ENCODE measurements at regions not wholly inside any gene's neighbourhood (a gene's known extent, or its start where the extent isn't known, plus 50 kb on each side); places are given as distances from the start of the nearest gene placed in this dataset.

- ChIA-PET RAD21 (ENCODE audit: unreplicated experiment) (no interaction called here), SMC1A (ENCODE audit: uncharacterized antibody, unreplicated experiment) (no interaction called here), POLR2A (no interaction called here), CTCF (no interaction called here)
- Histone ChIP-seq H3K4me2 (ENCODE audit: control insufficient read depth, insufficient read depth) (no peak overlapping the region), H2AFZ (ENCODE audit: control insufficient read depth, low read depth, low read length) (no peak overlapping the region), H3K4me3 (no peak overlapping the region), H3K9ac (ENCODE audit: control insufficient read depth, insufficient read depth, low read length) (no peak overlapping the region), H4K20me1 (ENCODE audit: control insufficient read depth, insufficient read depth) (no peaks in the 10 kb centered on the region), H3K4me1 (ENCODE audit: control insufficient read depth, insufficient read depth, low read length) (no peaks in the 10 kb centered on the region), H3K79me2 (ENCODE audit: control insufficient read depth, insufficient read depth, low read length) (no peaks in the 10 kb centered on the region), H3K27me3 (replicated peaks in 1 of 2; ENCODE audit: control insufficient read depth in 2 of 2, insufficient read depth in 2 of 2, low read length in 1 of 2) (no peaks in the 10 kb centered on the region), H3K36me3 (ENCODE audit: control insufficient read depth in 2 of 2, insufficient read depth in 2 of 2, low read length in 1 of 2) (no peaks in the 10 kb centered on the region), H3K9me3 (replicated peaks; ENCODE audit: control insufficient read depth, insufficient read depth, low read length) (no peaks in the 10 kb centered on the region), H3K27ac (ENCODE audit: control insufficient read depth, insufficient read depth) (no peak overlapping the region)
- DNase-seq (ENCODE audit: low read depth, low spot score) (no peak), FAIRE-seq (no peak), ATAC-seq (no peak)
- TF ChIP-seq CBFB (IDR thresholded peaks at IDR 0.05; ENCODE audit: low read depth), result no peak
- TF ChIP-seq TCF3 (IDR thresholded peaks at IDR 0.05; ENCODE audit: borderline replicate concordance, insufficient read depth, low read depth, low read length), result no peak
- TF ChIP-seq ZZZ3 (IDR thresholded peaks at IDR 0.05; ENCODE audit: control insufficient read depth, insufficient read length, low read depth), result no peak
- no peak for TF ChIP-seq ZBTB33 (IDR thresholded peaks at IDR 0.05)
- TF ChIP-seq FOXK2 (IDR thresholded peaks at IDR 0.05), result no peak
- no peak for TF ChIP-seq SUPT20H (IDR thresholded peaks at IDR 0.05; ENCODE audit: borderline replicate concordance, control insufficient read depth, low read depth, low read length)
- no peak for TF ChIP-seq IRF4 (IDR thresholded peaks at IDR 0.05; ENCODE audit: low read depth, low read length)
- TF ChIP-seq IRF3 (IDR thresholded peaks at IDR 0.05), result no peak
- TF ChIP-seq, protein P1, sequence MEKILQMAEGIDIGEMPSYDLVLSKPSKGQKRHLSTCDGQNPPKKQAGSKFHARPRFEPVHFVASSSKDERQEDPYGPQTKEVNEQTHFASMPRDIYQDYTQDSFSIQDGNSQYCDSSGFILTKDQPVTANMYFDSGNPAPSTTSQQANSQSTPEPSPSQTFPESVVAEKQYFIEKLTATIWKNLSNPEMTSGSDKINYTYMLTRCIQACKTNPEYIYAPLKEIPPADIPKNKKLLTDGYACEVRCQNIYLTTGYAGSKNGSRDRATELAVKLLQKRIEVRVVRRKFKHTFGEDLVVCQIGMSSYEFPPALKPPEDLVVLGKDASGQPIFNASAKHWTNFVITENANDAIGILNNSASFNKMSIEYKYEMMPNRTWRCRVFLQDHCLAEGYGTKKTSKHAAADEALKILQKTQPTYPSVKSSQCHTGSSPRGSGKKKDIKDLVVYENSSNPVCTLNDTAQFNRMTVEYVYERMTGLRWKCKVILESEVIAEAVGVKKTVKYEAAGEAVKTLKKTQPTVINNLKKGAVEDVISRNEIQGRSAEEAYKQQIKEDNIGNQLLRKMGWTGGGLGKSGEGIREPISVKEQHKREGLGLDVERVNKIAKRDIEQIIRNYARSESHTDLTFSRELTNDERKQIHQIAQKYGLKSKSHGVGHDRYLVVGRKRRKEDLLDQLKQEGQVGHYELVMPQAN (conservative IDR thresholded peaks at IDR 0.05), result no peak
- no peak for TF ChIP-seq NFIC (IDR thresholded peaks at IDR 0.05; ENCODE audit: low read depth, low read length)
- TF ChIP-seq, protein P2, sequence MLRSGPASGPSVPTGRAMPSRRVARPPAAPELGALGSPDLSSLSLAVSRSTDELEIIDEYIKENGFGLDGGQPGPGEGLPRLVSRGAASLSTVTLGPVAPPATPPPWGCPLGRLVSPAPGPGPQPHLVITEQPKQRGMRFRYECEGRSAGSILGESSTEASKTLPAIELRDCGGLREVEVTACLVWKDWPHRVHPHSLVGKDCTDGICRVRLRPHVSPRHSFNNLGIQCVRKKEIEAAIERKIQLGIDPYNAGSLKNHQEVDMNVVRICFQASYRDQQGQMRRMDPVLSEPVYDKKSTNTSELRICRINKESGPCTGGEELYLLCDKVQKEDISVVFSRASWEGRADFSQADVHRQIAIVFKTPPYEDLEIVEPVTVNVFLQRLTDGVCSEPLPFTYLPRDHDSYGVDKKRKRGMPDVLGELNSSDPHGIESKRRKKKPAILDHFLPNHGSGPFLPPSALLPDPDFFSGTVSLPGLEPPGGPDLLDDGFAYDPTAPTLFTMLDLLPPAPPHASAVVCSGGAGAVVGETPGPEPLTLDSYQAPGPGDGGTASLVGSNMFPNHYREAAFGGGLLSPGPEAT (IDR thresholded peaks at IDR 0.05; ENCODE audit: low read depth), result no peak
- TF ChIP-seq KDM1A (IDR thresholded peaks at IDR 0.05; ENCODE audit: borderline replicate concordance), result no peak
- no peak for TF ChIP-seq ZBED1 (IDR thresholded peaks at IDR 0.05; ENCODE audit: borderline replicate concordance)
- no peak for TF ChIP-seq EP300 (IDR thresholded peaks at IDR 0.05; ENCODE audit: borderline replicate concordance in 1 of 2, control insufficient read depth in 1 of 2, low read depth in 2 of 2, low read length in 2 of 2)
- no peak for TF ChIP-seq CBX5 (IDR thresholded peaks at IDR 0.05; ENCODE audit: low read depth)
- no peak for TF ChIP-seq BACH1 (IDR thresholded peaks at IDR 0.05; ENCODE audit: borderline replicate concordance)
- TF ChIP-seq, protein P3, sequence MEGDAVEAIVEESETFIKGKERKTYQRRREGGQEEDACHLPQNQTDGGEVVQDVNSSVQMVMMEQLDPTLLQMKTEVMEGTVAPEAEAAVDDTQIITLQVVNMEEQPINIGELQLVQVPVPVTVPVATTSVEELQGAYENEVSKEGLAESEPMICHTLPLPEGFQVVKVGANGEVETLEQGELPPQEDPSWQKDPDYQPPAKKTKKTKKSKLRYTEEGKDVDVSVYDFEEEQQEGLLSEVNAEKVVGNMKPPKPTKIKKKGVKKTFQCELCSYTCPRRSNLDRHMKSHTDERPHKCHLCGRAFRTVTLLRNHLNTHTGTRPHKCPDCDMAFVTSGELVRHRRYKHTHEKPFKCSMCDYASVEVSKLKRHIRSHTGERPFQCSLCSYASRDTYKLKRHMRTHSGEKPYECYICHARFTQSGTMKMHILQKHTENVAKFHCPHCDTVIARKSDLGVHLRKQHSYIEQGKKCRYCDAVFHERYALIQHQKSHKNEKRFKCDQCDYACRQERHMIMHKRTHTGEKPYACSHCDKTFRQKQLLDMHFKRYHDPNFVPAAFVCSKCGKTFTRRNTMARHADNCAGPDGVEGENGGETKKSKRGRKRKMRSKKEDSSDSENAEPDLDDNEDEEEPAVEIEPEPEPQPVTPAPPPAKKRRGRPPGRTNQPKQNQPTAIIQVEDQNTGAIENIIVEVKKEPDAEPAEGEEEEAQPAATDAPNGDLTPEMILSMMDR (IDR thresholded peaks at IDR 0.05 in 2 of 3, conservative IDR thresholded peaks at IDR 0.05 in 1 of 3; ENCODE audit: control insufficient read depth in 2 of 3, extremely low read depth in 1 of 3, insufficient read depth in 1 of 3, low read depth in 3 of 3, low read length in 3 of 3), result no peak
- TF ChIP-seq HCFC1 (IDR thresholded peaks at IDR 0.05; ENCODE audit: low read length), result no peak
- intact Hi-C loops (cut with micrococcal nuclease; ENCODE audit: unreplicated experiment) (no loop called here), in situ Hi-C loops (cut with MboI) (no loop called here)
- no TSS peak for BruUV-seq (replicated peaks)
- 76% methylated on average over 11 of the region's 11 CpGs for WGBS (ENCODE audit: insufficient coverage, insufficient replicate concordance, low lambda C conversion rate, missing lambda C conversion rate)
Measured at GRCh38 chr10:131554821-131555220, 243.3 kb upstream of the TCERG1L start.
